Activated T-cell treated with anti-CD3 and anti-CD28 coated beads, Interleukin-2, amount 50 U/mL, for 24 hours (primary cell): ENCODE measurements at regions not wholly inside any gene's neighbourhood (a gene's known extent, or its start where the extent isn't known, plus 50 kb on each side); places are given as distances from the start of the nearest gene placed in this dataset.

Source experiments
- DNase-seq: peaks from one replicate; pipeline ENCODE4 v3.0.0-alpha.2; 2020
- H3K27ac Mint-ChIP-seq: 2 replicates; pipeline ENCODE4 v1.8.0; 2020; ENCODE audit warnings: mild to moderate bottlenecking, mixed read lengths
- H3K27me3 Mint-ChIP-seq: 2 replicates; pipeline ENCODE4 v1.8.0; 2020; ENCODE audit warnings: mixed read lengths
- H3K36me3 Mint-ChIP-seq: 2 replicates; pipeline ENCODE4 v1.8.0; 2020; ENCODE audit warnings: low read depth, mixed read lengths
- H3K4me1 Mint-ChIP-seq: 2 replicates; pipeline ENCODE4 v1.8.0; 2020; ENCODE audit warnings: low read depth, mixed read lengths
- H3K4me3 Mint-ChIP-seq: 2 replicates; pipeline ENCODE4 v1.8.0; 2020; ENCODE audit warnings: mild to moderate bottlenecking, moderate library complexity, mixed read lengths
- H3K9me3 Mint-ChIP-seq: 2 replicates; pipeline ENCODE4 v1.8.0; 2020; ENCODE audit warnings: mixed read lengths

- Mint-ChIP-seq H3K4me3 (no peak overlapping the region), H3K27ac (no peak overlapping the region), H3K36me3 (no peaks in the 10 kb centered on the region), H3K9me3 (peaks cover 8% of the 10 kb centered on the region), H3K27me3 (peaks cover 7% of the 10 kb centered on the region), H3K4me1 (no peaks in the 10 kb centered on the region)
- DNase-seq = no peak
These were observed 123.3 kb downstream of the TMEM26 start for GRCh38 chr10:61329854-61330253.

DNA sequence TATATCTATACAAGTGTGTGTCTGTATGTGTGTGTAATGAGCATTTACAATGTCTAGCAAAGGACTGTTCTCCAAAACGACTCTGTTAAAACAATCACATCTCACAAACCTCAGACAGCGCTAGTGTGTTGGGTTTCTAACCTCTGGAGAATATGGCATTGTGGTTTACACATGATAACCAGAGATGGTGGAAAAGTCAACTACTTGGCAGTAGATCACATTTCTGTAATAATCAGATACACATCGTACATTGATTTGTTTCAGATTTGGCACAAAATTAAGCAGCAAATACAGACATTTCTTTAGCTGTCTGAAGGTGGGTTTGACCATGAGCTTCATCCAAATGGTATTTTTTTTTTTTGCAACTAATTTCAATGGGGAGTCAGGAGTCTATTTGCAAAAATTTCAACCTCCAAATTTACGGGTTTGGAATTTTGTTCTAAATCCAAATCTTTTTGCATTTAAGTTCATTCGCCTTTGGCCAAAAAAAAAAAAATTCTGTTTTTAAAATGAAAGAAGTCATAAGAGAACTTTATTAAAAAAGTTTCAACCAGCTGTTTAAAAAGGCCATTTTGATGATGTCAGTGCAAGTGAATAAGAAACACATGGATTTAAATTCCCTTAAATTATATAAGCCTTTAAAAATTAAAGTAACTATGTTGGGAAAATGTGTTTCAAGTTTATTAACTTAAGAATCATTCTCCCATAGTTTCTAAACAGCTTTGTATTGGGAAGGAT is 127.8 kb downstream of the TMEM26 start:
- Mint-ChIP-seq H3K4me1 (no peaks in the 10 kb centered on the region), H3K36me3 (no peaks in the 10 kb centered on the region), H3K9me3 (peaks cover 8% of the 10 kb centered on the region), H3K4me3 (no peak overlapping the region), H3K27ac (no peak overlapping the region), H3K27me3 (peaks cover 5% of the 10 kb centered on the region)
- DNase-seq = no peak

DNA sequence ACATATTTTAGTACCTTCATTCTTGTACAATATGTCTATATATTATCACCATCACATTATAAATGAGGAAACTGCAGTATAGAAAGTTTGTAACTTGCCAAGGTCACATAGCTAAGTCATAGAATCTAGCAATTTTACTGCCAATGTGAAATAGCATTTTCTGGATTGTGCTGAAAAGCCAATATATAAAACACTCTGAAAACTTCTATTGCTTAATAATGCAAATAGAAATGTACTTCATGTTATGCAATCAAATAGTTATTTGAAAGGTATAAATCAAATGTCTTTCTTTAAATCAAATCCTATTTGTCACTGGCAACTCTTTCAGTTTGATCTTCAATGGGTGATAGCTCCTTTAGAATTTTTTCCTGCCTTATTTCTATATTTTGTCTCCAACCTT is 129.5 kb downstream of the TMEM26 start:
- Mint-ChIP-seq H3K27ac (no peak overlapping the region), H3K27me3 (peaks cover 2% of the 10 kb centered on the region), H3K9me3 (peaks cover 2% of the 10 kb centered on the region), H3K36me3 (no peaks in the 10 kb centered on the region), H3K4me1 (no peaks in the 10 kb centered on the region), H3K4me3 (no peak overlapping the region)
- no peak for DNase-seq

- H3K36me3 Mint-ChIP-seq = no peaks in the 10 kb centered on the region
- DNase-seq = no peak
- no peaks in the 10 kb centered on the region for H3K27me3 Mint-ChIP-seq
- no peak overlapping the region for H3K27ac Mint-ChIP-seq
- H3K4me3 Mint-ChIP-seq = no peak overlapping the region
- no peaks in the 10 kb centered on the region for H3K4me1 Mint-ChIP-seq
- H3K9me3 Mint-ChIP-seq = no peaks in the 10 kb centered on the region
These were observed 131.9 kb downstream of the TMEM26 start for GRCh38 chr10:61321041-61321857.

DNA sequence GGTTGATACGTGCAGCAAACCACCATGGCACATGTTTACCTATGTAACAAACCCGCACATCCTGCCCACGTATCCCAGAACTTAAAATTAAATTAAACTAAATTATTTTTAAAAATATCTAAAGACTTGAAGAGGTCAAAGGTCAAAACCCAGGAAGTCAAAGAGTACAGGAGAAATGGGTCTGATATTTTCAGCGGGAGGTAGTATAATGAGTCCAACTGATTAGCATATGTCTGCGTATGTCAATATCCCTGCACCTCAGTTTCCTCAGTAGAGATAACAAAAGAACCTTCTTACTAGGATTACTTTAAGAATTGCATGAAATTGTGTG is 133.0 kb downstream of the TMEM26 start:
- DNase-seq = no peak
- no peaks in the 10 kb centered on the region for H3K27me3 Mint-ChIP-seq
- H3K4me3 Mint-ChIP-seq = no peak overlapping the region
- H3K27ac Mint-ChIP-seq = no peak overlapping the region
- no peaks in the 10 kb centered on the region for H3K4me1 Mint-ChIP-seq
- no peaks in the 10 kb centered on the region for H3K9me3 Mint-ChIP-seq
- H3K36me3 Mint-ChIP-seq = no peaks in the 10 kb centered on the region

DNA sequence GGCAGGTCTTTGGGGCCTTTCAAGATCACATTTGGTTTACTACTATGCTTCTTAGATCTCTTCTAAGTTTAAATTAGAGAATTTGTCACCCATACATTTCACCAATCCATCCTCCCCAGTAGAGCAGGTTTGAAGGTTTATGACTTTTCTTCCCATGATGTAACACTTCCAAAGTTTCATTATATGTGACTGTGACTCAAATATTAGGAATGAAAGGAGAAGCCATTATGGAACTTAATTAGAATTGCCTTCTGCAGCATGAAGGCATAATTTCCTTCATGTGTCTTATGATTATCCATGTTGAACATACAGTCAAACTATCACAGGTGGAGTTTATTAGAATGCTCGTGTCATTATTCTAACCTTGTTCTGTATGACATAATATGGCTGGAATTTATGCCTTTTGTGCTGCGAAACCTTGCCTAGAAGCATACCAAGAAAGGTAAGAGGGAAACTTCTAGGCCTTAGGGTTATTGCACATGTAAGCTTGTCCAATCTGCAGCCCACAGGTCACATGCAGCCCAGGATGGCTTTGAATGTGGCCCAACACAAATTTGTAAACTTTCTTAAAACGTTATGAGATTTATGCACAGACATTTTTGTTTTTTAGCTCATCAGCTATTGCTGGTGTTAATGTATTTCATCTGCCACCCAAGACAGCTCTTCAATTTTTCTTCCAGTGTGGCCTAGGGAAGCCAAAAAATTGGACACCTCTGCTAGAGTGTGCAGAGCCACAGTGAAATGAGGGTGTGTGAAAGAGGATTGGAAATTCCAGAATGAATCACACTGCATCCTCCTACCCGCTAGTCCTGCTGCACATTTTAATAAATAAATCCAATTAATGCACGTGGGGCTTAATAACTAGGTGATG is 133.6 kb downstream of the TMEM26 start:
- no peak overlapping the region for H3K4me3 Mint-ChIP-seq
- H3K4me1 Mint-ChIP-seq = peaks cover 2% of the 10 kb centered on the region
- no peaks in the 10 kb centered on the region for H3K9me3 Mint-ChIP-seq
- no peak for DNase-seq
- no peaks in the 10 kb centered on the region for H3K27me3 Mint-ChIP-seq
- H3K36me3 Mint-ChIP-seq = no peaks in the 10 kb centered on the region
- H3K27ac Mint-ChIP-seq = no peak overlapping the region

- no peaks in the 10 kb centered on the region for H3K36me3 Mint-ChIP-seq
- DNase-seq = no peak
- no peak overlapping the region for H3K4me3 Mint-ChIP-seq
- H3K4me1 Mint-ChIP-seq = peaks cover 12% of the 10 kb centered on the region
- H3K27ac Mint-ChIP-seq = no peak overlapping the region
- H3K27me3 Mint-ChIP-seq = no peaks in the 10 kb centered on the region
- H3K9me3 Mint-ChIP-seq = no peaks in the 10 kb centered on the region
These were observed 134.8 kb downstream of the TMEM26 start for GRCh38 chr10:61318429-61318828.

DNA sequence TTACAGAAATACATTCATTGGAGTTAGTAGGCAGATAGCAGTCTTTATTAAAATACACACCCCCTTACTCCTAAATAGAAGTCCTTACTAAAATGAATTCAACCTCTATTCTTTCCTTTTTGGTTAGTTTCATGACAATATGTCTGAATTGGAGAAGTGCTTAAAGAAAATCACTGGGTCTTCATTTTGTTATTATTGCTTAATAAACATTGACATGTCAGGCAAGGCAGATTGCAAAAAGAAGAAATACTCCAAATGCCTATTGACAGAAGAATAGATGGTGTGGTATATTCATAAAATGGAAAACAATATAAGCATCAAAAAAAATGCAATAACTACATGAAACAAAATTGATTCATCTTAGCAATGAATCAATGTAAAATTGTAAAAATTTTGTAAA is 135.5 kb downstream of the TMEM26 start:
- DNase-seq = no peak
- no peaks in the 10 kb centered on the region for H3K27me3 Mint-ChIP-seq
- peaks cover 14% of the 10 kb centered on the region for H3K4me1 Mint-ChIP-seq
- H3K36me3 Mint-ChIP-seq = no peaks in the 10 kb centered on the region
- no peak overlapping the region for H3K4me3 Mint-ChIP-seq
- H3K27ac Mint-ChIP-seq = no peak overlapping the region
- H3K9me3 Mint-ChIP-seq = no peaks in the 10 kb centered on the region

- no peak overlapping the region for H3K4me3 Mint-ChIP-seq
- no peaks in the 10 kb centered on the region for H3K36me3 Mint-ChIP-seq
- no peaks in the 10 kb centered on the region for H3K9me3 Mint-ChIP-seq
- no peak overlapping the region for H3K27ac Mint-ChIP-seq
- no peaks in the 10 kb centered on the region for H3K27me3 Mint-ChIP-seq
- peaks cover 14% of the 10 kb centered on the region for H3K4me1 Mint-ChIP-seq
- DNase-seq = no peak
These were observed 136.4 kb downstream of the TMEM26 start for GRCh38 chr10:61316676-61317265.

- no peak for DNase-seq
- Mint-ChIP-seq H3K27ac (no peak overlapping the region), H3K27me3 (no peaks in the 10 kb centered on the region), H3K4me3 (no peak overlapping the region), H3K9me3 (peaks cover 4% of the 10 kb centered on the region), H3K4me1 (peaks cover 14% of the 10 kb centered on the region), H3K36me3 (no peaks in the 10 kb centered on the region)
These were observed 138.9 kb downstream of the TMEM26 start for GRCh38 chr10:61314273-61314672.

DNA sequence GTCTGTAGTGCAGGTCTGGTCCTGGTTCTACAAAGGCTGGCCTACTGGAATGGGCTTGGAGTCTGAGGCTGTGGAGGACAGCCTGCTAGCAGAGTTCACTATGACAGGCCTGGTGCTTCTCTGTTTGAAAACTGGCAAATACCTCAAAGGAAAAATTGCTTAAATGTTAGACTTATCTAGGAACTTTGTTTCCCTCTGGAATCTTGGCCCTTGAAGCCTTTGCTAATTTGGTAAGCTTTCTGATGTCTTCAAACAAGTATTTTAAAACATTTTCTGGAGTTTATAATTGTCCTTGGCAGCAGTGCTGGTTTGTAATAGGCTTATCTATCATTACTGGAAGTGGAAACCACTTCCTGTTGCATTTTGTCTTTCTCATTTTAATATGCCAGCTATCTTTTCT is 139.7 kb downstream of the TMEM26 start:
- Mint-ChIP-seq H3K27ac (no peak overlapping the region), H3K4me3 (no peak overlapping the region), H3K27me3 (no peaks in the 10 kb centered on the region), H3K9me3 (peaks cover 4% of the 10 kb centered on the region), H3K4me1 (peaks cover 14% of the 10 kb centered on the region), H3K36me3 (no peaks in the 10 kb centered on the region)
- DNase-seq = no peak

DNA sequence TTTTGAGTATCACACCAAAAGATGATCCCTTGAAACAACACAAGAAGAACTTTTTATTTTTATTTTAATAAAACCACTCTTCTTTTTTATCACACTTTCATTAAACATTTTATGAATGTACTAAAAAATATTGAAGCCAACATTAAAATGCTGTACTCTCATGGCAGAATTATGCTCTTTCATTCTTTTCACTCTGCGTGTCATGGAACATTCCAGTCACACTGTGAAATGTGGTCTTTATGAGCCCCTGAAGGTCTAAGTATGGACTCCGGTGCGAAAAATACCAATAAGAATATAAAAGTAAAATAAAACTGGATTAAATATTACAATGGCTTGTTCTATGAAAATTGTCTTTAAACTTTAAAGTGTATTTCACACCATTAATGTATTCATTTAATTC is 148.4 kb downstream of the TMEM26 start:
- no peak overlapping the region for H3K27ac Mint-ChIP-seq
- no peak overlapping the region for H3K4me3 Mint-ChIP-seq
- H3K36me3 Mint-ChIP-seq = no peaks in the 10 kb centered on the region
- H3K27me3 Mint-ChIP-seq = no peaks in the 10 kb centered on the region
- no peaks in the 10 kb centered on the region for H3K4me1 Mint-ChIP-seq
- no peak for DNase-seq
- H3K9me3 Mint-ChIP-seq = no peaks in the 10 kb centered on the region

- Mint-ChIP-seq H3K4me1 (no peaks in the 10 kb centered on the region), H3K4me3 (no peak overlapping the region), H3K27me3 (no peaks in the 10 kb centered on the region), H3K27ac (no peak overlapping the region), H3K9me3 (peaks cover 3% of the 10 kb centered on the region), H3K36me3 (no peaks in the 10 kb centered on the region)
- DNase-seq = no peak
These were observed 151.1 kb downstream of the TMEM26 start for GRCh38 chr10:61302124-61302523.

DNA sequence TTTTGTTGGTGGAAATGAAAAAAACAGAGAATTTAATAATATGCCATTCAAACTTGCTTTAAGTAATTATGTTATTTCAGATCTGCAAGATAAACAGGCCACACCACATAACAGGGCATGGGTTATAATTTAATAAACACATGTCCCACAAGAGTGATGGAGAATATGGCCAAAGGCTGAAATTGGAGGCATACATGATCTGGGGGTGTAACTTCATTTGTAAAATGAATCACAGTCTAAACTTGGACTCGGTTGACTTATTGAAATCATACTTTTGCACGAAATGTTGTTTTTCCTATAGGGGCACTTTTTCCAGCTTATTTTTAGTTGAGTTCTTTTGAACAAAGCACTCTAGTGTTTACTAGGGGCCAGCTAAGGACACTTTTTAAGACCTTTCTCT is 151.6 kb downstream of the TMEM26 start:
- Mint-ChIP-seq H3K4me3 (no peak overlapping the region), H3K4me1 (no peaks in the 10 kb centered on the region), H3K36me3 (no peaks in the 10 kb centered on the region), H3K9me3 (peaks cover 3% of the 10 kb centered on the region), H3K27me3 (no peaks in the 10 kb centered on the region), H3K27ac (no peak overlapping the region)
- no peak for DNase-seq
